Lower lobe of right lung (tissue), 2 donors: ENCODE measurements at regions not wholly inside any gene's neighbourhood (a gene's known extent, or its start where the extent isn't known, plus 50 kb on each side); places are given as distances from the start of the nearest gene placed in this dataset.

Experiments
- ATAC-seq, 2 donors: fragments of 200-7000 bp; cut with Tn5 transposase; one replicate each; pipeline ENCODE4 v1.9.1; 2020 to 2022; ENCODE audit warnings: mild to moderate bottlenecking in 2 of 2, moderate library complexity in 2 of 2
- DNase-seq: peaks from one replicate; pipeline ENCODE4 v3.0.0-alpha.2; 2020
- H3K27ac ChIP-seq: fragments of 200-600 bp; one replicate; pipeline ENCODE4 v1.8.0; 2022
- H3K27me3 ChIP-seq: fragments of 200-600 bp; one replicate; pipeline ENCODE4 v1.8.0; 2022; ENCODE audit warnings: low read depth
- H3K36me3 ChIP-seq: fragments of 200-600 bp; one replicate; pipeline ENCODE4 v1.8.0; 2022; ENCODE audit warnings: mild to moderate bottlenecking
- H3K4me1 ChIP-seq: fragments of 200-600 bp; one replicate; pipeline ENCODE4 v1.8.0; 2022
- H3K4me3 ChIP-seq: fragments of 200-600 bp; one replicate; pipeline ENCODE4 v1.8.0; 2022; ENCODE audit warnings: mild to moderate bottlenecking
- H3K9me3 ChIP-seq: fragments of 200-600 bp; one replicate; pipeline ENCODE4 v1.8.0; 2022
- CTCF ChIP-seq: fragments of 200-600 bp; IDR thresholded peaks from one replicate; pipeline ENCODE4 v1.8.0; 2022; ENCODE audit warnings: antibody characterized with exemption, mild to moderate bottlenecking
- intact Hi-C: fragments of 100-400 bp; cut with DNase I; formaldehyde crosslinking; loops from one replicate; pipeline ENCODE4 v1.11.0; 2022
- donor health status: DM: no; HTN: yes; CAD: no; lungs with severe emphysema.

- intact Hi-C loops: no loop called here
- ATAC-seq: no peak
- H3K27me3 ChIP-seq: no peaks in the 10 kb centered on the region
- no peaks in the 10 kb centered on the region for H3K4me1 ChIP-seq
- no peak for TF ChIP-seq CTCF
- DNase-seq: no peak
- H3K4me3 ChIP-seq: no peak overlapping the region
- no peak overlapping the region for H3K27ac ChIP-seq
- no peaks in the 10 kb centered on the region for H3K9me3 ChIP-seq
- H3K36me3 ChIP-seq: no peaks in the 10 kb centered on the region
These were observed 239.5 kb upstream of the LRRC7 start for GRCh38 chr1:69328186-69328585.

- TF ChIP-seq CTCF: no peak
- no peak overlapping the region for H3K27ac ChIP-seq
- ATAC-seq: no peak
These were observed 204.5 kb upstream of the LRRC7 start for GRCh38 chr1:69363236-69363635.

GRCh38 chr1:69373520-69373919 is 194.2 kb upstream of the LRRC7 start:
- no peak for TF ChIP-seq CTCF
- intact Hi-C loops: no loop called here
- Histone ChIP-seq H3K27me3 (no peaks in the 10 kb centered on the region), H3K4me1 (no peaks in the 10 kb centered on the region), H3K9me3 (no peaks in the 10 kb centered on the region), H3K27ac (no peak overlapping the region), H3K4me3 (no peak overlapping the region), H3K36me3 (no peaks in the 10 kb centered on the region)
- ATAC-seq (no peak), DNase-seq (no peak)

More at GRCh38 chr1:69363236-69363635, 204.5 kb upstream of the LRRC7 start:
- H3K4me3 ChIP-seq: no peak overlapping the region
- H3K4me1 ChIP-seq: no peaks in the 10 kb centered on the region
- no peaks in the 10 kb centered on the region for H3K9me3 ChIP-seq
- H3K36me3 ChIP-seq: no peaks in the 10 kb centered on the region
- no peak for DNase-seq
- no peaks in the 10 kb centered on the region for H3K27me3 ChIP-seq
- intact Hi-C loops: no loop called here

DNA sequence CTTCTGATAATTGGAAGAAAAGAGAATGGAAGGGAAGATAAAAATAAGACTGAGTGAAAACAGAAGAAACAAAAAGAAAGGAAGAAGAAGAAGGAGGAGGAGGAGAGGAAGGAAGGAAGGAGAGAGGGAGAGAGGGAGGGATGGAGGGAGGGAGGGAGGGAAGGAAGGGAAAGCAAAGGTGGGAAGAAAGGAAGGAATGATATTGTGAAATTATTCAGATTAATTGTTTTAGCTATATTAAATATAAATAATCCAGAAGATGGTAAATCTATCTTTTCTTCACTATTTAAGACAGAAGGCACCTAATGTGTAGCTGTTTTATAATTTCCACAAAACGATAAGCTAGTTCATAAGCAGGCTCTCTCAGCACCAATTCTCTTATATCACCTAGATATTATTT is 191.3 kb upstream of the LRRC7 start:
- H3K27ac ChIP-seq: no peak overlapping the region
- H3K9me3 ChIP-seq: no peaks in the 10 kb centered on the region
- no peaks in the 10 kb centered on the region for H3K27me3 ChIP-seq
- DNase-seq (no peak), ATAC-seq (no peak)
- no peak overlapping the region for H3K4me3 ChIP-seq
- H3K36me3 ChIP-seq: no peaks in the 10 kb centered on the region
- no peak for TF ChIP-seq CTCF
- no peaks in the 10 kb centered on the region for H3K4me1 ChIP-seq
- intact Hi-C loops: no loop called here

DNA sequence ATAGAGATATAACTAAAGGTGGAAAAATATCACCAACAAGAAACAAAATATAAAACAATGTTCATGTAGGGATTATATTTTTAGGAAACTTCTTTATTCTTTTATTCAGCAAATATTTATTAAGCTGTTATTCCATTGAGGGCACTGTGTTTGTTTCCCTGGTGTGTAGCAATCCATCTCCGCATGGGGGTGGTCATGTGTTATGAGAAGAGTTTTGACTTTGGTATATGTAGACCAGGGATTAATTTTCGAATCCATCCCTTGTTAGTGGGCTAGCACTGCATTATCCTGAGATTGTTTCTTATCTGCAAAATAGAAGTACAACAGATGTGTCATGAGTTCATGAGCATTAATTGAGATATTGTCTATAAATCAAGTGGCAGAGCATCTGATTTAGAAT is 190.2 kb upstream of the LRRC7 start:
- DNase-seq (no peak), ATAC-seq (no peak)
- no peak overlapping the region for H3K4me3 ChIP-seq
- H3K27me3 ChIP-seq: no peaks in the 10 kb centered on the region
- no peak for TF ChIP-seq CTCF
- no peaks in the 10 kb centered on the region for H3K4me1 ChIP-seq
- H3K27ac ChIP-seq: no peak overlapping the region
- intact Hi-C loops: no loop called here
- H3K9me3 ChIP-seq: no peaks in the 10 kb centered on the region
- H3K36me3 ChIP-seq: no peaks in the 10 kb centered on the region

DNA sequence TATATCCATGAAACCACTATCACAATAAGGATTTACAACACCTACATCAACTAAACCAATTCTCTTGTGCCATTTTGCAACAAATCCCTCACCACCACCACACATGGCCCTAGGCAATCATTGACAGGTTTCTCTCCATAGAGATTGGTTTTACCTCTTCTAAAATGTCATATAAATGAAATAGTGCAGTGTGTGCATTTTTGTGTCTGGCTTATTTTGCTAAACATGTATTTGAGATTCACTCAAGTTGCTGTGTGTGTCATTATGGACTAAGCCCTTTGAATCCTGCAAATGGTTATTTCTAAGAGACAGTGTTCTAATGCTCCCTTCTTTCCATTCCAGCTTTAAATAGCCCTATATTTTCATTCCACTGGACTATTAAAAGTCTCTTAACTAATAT is 179.7 kb upstream of the LRRC7 start:
- H3K4me3 ChIP-seq: no peak overlapping the region
- H3K9me3 ChIP-seq: no peaks in the 10 kb centered on the region
- intact Hi-C loops: no loop called here
- no peaks in the 10 kb centered on the region for H3K27me3 ChIP-seq
- no peak for TF ChIP-seq CTCF
- DNase-seq (no peak), ATAC-seq (no peak)
- H3K36me3 ChIP-seq: no peaks in the 10 kb centered on the region
- no peak overlapping the region for H3K27ac ChIP-seq
- H3K4me1 ChIP-seq: no peaks in the 10 kb centered on the region
